Thymus (tissue), 11 donors: ENCODE measurements at regions not wholly inside any gene's neighbourhood (a gene's known extent, or its start where the extent isn't known, plus 50 kb on each side); places are given as distances from the start of the nearest gene placed in this dataset.

Experiments used
- DNase-seq, 9 donors: peaks; one replicate each; pipeline ENCODE4 v3.0.0-alpha.2; 2013; ENCODE audit warnings: low spot score in 9 of 9, low read depth in 6 of 9, missing footprints in 1 of 9
- H3K27ac ChIP-seq, 2 donors: one replicate each; pipeline ENCODE4 v1.5.1; 2013; ENCODE audit warnings: control low read depth in 1 of 2, low read depth in 1 of 2, low read length in 1 of 2, mild to moderate bottlenecking in 1 of 2, moderate library complexity in 1 of 2
- H3K27me3 ChIP-seq, 2 donors: one replicate each; pipeline ENCODE4 v1.5.1; 2013; ENCODE audit warnings: low read length in 1 of 2; ENCODE audit not compliant: control insufficient read depth in 2 of 2, insufficient read depth in 1 of 2
- H3K36me3 ChIP-seq, 2 donors: one replicate each; pipeline ENCODE4 v1.5.1; 2013; ENCODE audit warnings: low read length in 1 of 2, mild to moderate bottlenecking in 1 of 2, moderate library complexity in 1 of 2; ENCODE audit not compliant: control insufficient read depth in 2 of 2, insufficient read depth in 2 of 2
- H3K4me1 ChIP-seq, 2 donors: one replicate each; pipeline ENCODE4 v1.5.1; 2013; ENCODE audit warnings: low read length in 2 of 2; ENCODE audit not compliant: control insufficient read depth in 2 of 2, insufficient read depth in 2 of 2
- H3K4me3 ChIP-seq, 2 donors: one replicate each; pipeline ENCODE4 v1.5.1; 2013; ENCODE audit warnings: low read length in 2 of 2, control low read depth in 1 of 2, mild to moderate bottlenecking in 1 of 2
- H3K9me3 ChIP-seq, 2 donors: one replicate each; pipeline ENCODE4 v1.5.1; 2013; ENCODE audit warnings: low read length in 1 of 2, mild to moderate bottlenecking in 1 of 2; ENCODE audit not compliant: control insufficient read depth in 2 of 2, insufficient read depth in 1 of 2
- WGBS: extraction: QIAGEN DNeasy Blood & Tissue Kit; methylation state at CpG from one replicate; pipeline ENCODE4 v1.1.7; 2013; 5-methylcytosine and 5-hydroxymethylcytosine counted together
- donor health status: healthy.

DNA sequence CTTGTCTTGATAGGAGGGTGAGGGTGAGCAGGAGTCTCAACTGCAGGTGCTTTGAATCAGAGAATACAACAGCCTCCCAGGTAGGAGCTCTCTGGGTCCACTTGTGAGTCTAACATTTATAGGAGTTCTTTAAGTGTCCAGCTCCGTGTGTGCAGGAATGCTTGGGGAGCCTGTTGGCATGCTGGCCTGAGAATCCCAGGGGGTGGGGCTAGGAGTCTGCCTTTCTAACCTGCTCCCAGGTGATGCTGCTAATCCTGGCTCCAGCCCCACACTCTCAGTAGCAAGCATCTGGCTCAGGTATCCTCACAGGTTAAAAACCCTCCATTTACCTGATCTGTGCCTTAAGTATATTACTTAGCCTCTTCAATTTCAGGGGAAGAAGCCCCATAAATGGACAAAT, 368.9 kb downstream of the RBM26 start:
- Histone ChIP-seq H3K27ac (no peak overlapping the region), H3K36me3 (no peaks in the 10 kb centered on the region), H3K9me3 (no peaks in the 10 kb centered on the region), H3K27me3 (no peaks in the 10 kb centered on the region), H3K4me3 (no peak overlapping the region), H3K4me1 (no peaks in the 10 kb centered on the region)
- DNase-seq, result no peak
- WGBS, result 37% methylated on average over 1 of the region's 1 CpG

DNA sequence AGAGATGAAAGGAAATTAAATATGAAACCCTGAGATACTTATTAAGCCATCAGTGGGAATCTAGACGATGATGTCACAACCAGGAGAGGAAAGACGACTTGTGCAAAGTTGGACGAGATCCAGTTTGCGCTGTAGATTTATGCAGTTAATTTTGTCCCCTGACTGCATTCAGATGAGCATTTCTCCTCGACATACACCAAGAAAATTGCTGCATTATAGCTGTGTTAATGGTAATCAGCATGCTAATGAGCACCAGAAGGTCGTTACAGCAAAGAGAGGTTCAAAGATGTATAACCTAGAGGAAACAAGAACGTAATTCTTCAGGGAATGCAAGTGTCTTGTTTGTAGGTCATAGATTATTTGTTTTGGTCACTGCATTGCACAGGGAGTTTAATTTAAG, 371.7 kb downstream of the RBM26 start:
- no peak for DNase-seq
- Histone ChIP-seq H3K36me3 (no peaks in the 10 kb centered on the region), H3K4me1 (no peaks in the 10 kb centered on the region), H3K27ac (no peak overlapping the region), H3K27me3 (no peaks in the 10 kb centered on the region), H3K9me3 (no peaks in the 10 kb centered on the region), H3K4me3 (no peak overlapping the region)
- WGBS, result 82% methylated on average over 7 of the region's 7 CpGs

GRCh38 chr13:79030513-79030912, 371.6 kb upstream of the OBI1 start:
- WGBS, result 72% methylated on average over 2 of the region's 2 CpGs

GRCh38 chr13:79018166-79018565, 359.2 kb upstream of the OBI1 start:
- no peak overlapping the region for H3K27ac ChIP-seq
- no peak overlapping the region for H3K4me3 ChIP-seq

More at GRCh38 chr13:79030513-79030912, 371.6 kb upstream of the OBI1 start:
- Histone ChIP-seq H3K4me3 (no peak overlapping the region), H3K27ac (no peak overlapping the region), H3K9me3 (no peaks in the 10 kb centered on the region), H3K27me3 (no peaks in the 10 kb centered on the region), H3K36me3 (no peaks in the 10 kb centered on the region), H3K4me1 (no peaks in the 10 kb centered on the region)
- DNase-seq, result no peak

DNA sequence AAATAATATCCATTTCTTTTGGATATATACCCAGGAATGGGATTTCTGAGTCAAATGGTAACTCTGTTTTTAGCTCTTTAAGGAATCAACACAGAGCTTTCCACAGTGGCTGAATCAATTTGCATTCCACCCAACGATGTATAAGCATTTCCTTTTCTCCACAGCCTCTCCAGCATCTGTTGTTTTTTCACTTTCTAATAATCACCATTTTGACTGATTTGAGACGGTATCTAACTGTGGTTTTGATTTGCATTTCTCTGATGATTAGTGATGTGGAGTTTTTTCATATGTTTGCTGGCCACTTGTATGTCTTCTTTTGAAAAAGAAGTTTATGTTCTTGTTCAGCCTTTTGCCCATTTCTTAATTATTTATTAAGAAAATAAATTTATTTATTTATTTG, 352.2 kb upstream of the OBI1 start:
- Histone ChIP-seq H3K4me3 (no peak overlapping the region), H3K36me3 (no peaks in the 10 kb centered on the region), H3K27ac (no peak overlapping the region), H3K9me3 (no peaks in the 10 kb centered on the region), H3K4me1 (no peaks in the 10 kb centered on the region), H3K27me3 (no peaks in the 10 kb centered on the region)
- no peak for DNase-seq
- 82% methylated on average over 2 of the region's 2 CpGs for WGBS

More at GRCh38 chr13:79018166-79018565, 359.2 kb upstream of the OBI1 start:
- WGBS, result 97% methylated on average over 2 of the region's 2 CpGs
- H3K9me3 ChIP-seq, result peaks cover 0 to 15% of the 10 kb centered on the region in 2 donors
- H3K36me3 ChIP-seq, result no peaks in the 10 kb centered on the region
- H3K4me1 ChIP-seq, result no peaks in the 10 kb centered on the region
- no peak for DNase-seq
- no peaks in the 10 kb centered on the region for H3K27me3 ChIP-seq

- H3K36me3 ChIP-seq, result no peaks in the 10 kb centered on the region
- DNase-seq, result no peak
- no peaks in the 10 kb centered on the region for H3K4me1 ChIP-seq
- no peaks in the 10 kb centered on the region for H3K9me3 ChIP-seq
- WGBS, result 85% methylated on average over 7 of the region's 7 CpGs
- no peak overlapping the region for H3K4me3 ChIP-seq
- H3K27me3 ChIP-seq, result no peaks in the 10 kb centered on the region
- H3K27ac ChIP-seq, result no peak overlapping the region
These were observed 345.3 kb upstream of the OBI1 start for GRCh38 chr13:79003989-79004898.

- DNase-seq, result no peak
- H3K9me3 ChIP-seq, result no peaks in the 10 kb centered on the region
- H3K36me3 ChIP-seq, result no peaks in the 10 kb centered on the region
- 91% methylated on average over 4 of the region's 4 CpGs for WGBS
- no peaks in the 10 kb centered on the region for H3K27me3 ChIP-seq
- H3K4me1 ChIP-seq, result no peaks in the 10 kb centered on the region
- H3K4me3 ChIP-seq, result no peak overlapping the region
- no peak overlapping the region for H3K27ac ChIP-seq
These were observed 340.5 kb upstream of the OBI1 start for GRCh38 chr13:78999494-78999893.

- DNase-seq, result no peak
- H3K4me3 ChIP-seq, result no peak overlapping the region
- 87% methylated on average over 4 of the region's 4 CpGs for WGBS
- no peaks in the 10 kb centered on the region for H3K9me3 ChIP-seq
- no peak overlapping the region for H3K27ac ChIP-seq
- H3K4me1 ChIP-seq, result no peaks in the 10 kb centered on the region
- H3K27me3 ChIP-seq, result no peaks in the 10 kb centered on the region
- no peaks in the 10 kb centered on the region for H3K36me3 ChIP-seq
These were observed 339.8 kb upstream of the OBI1 start for GRCh38 chr13:78998630-78999315.

DNA sequence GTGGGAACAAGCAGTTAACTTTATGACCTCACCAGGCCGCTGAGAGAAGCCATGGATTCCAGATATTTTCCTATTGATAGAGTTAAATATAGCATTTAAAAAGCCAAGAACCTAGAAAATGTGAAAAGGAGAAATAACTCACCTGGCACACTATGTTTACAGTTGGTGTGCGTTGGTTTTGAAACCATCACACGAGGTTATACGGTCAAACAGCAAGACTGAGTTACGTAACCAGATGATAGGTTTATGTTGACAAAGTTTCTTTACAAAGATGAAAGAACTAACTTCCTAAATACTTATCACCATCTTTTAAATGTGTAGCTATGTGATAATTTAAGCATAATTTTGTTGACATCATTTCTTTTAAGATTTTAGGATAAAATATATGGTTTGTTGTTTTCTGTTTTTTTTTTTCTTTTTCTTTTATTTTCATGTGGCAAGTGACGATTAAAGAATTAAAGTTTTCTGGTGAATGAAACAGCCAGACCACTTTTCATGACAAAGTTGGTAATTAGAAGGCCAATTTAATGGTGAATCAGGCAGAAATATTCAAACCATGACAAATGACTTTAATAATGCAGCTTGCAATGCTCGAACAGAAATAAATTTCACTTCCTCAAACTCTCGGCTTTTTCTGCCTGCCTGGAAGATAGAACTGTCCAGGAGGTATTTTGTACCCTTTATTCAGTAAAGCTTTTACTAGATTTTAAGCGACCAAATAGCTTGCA, 339.1 kb upstream of the OBI1 start:
- Histone ChIP-seq H3K4me1 (no peaks in the 10 kb centered on the region), H3K27ac (no peak overlapping the region), H3K36me3 (no peaks in the 10 kb centered on the region), H3K27me3 (no peaks in the 10 kb centered on the region), H3K9me3 (no peaks in the 10 kb centered on the region), H3K4me3 (no peak overlapping the region)
- DNase-seq, result no peak
- WGBS, result 81% methylated on average over 9 of the region's 9 CpGs
